ENCODE measurements at regions not wholly inside any gene's neighbourhood (a gene's known extent, or its start where the extent isn't known, plus 50 kb on each side); places are given as distances from the start of the nearest gene placed in this dataset.

GRCh38 chr6:103231181-103231580 lies 1628.5 kb downstream of the HACE1 start:
- no peak for DNase-seq (ENCODE audit: extremely low read depth, insufficient read length)
- no peaks in the 10 kb centered on the region for H3K27me3 ChIP-seq (replicated peaks; ENCODE audit: control insufficient read depth, insufficient read depth, low read length)
- TF ChIP-seq, protein P1, sequence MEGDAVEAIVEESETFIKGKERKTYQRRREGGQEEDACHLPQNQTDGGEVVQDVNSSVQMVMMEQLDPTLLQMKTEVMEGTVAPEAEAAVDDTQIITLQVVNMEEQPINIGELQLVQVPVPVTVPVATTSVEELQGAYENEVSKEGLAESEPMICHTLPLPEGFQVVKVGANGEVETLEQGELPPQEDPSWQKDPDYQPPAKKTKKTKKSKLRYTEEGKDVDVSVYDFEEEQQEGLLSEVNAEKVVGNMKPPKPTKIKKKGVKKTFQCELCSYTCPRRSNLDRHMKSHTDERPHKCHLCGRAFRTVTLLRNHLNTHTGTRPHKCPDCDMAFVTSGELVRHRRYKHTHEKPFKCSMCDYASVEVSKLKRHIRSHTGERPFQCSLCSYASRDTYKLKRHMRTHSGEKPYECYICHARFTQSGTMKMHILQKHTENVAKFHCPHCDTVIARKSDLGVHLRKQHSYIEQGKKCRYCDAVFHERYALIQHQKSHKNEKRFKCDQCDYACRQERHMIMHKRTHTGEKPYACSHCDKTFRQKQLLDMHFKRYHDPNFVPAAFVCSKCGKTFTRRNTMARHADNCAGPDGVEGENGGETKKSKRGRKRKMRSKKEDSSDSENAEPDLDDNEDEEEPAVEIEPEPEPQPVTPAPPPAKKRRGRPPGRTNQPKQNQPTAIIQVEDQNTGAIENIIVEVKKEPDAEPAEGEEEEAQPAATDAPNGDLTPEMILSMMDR (IDR thresholded peaks at IDR 0.05; ENCODE audit: insufficient read depth, low read length, poor library complexity, severe bottlenecking), result no peak
- no peaks in the 10 kb centered on the region for H3K36me3 ChIP-seq (ENCODE audit: control insufficient read depth, insufficient read depth, low read length)
- H3K4me3 ChIP-seq (replicated peaks; ENCODE audit: low read depth, low read length), result no peak overlapping the region

DNA sequence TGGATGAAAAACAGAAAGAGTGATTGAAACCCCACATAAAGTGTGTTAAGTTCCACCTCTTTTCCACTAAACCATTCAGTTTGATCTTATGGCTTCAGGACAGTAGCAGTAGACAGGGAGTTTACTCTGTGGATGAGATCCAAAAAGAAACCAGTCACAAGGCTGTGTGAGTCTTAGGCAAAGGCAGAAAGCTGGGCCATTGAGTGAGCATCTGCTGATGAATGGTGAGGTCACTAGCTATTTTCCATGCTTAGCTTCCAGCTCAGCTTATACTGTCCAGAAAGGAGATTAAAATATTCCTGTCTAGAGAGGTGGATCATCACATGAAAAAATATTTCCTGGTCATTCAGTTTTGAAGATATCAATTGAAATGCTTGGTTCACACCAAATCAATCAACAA lies 1643.9 kb downstream of the HACE1 start:
- Histone ChIP-seq H3K4me3 (replicated peaks; ENCODE audit: low read depth, low read length) (no peak overlapping the region), H3K27me3 (replicated peaks; ENCODE audit: control insufficient read depth, insufficient read depth, low read length) (no peaks in the 10 kb centered on the region), H3K36me3 (ENCODE audit: control insufficient read depth, insufficient read depth, low read length) (no peaks in the 10 kb centered on the region)
- DNase-seq (ENCODE audit: extremely low read depth, insufficient read length), result no peak
- TF ChIP-seq, protein P1 (IDR thresholded peaks at IDR 0.05; ENCODE audit: insufficient read depth, low read length, poor library complexity, severe bottlenecking), result no peak

DNA sequence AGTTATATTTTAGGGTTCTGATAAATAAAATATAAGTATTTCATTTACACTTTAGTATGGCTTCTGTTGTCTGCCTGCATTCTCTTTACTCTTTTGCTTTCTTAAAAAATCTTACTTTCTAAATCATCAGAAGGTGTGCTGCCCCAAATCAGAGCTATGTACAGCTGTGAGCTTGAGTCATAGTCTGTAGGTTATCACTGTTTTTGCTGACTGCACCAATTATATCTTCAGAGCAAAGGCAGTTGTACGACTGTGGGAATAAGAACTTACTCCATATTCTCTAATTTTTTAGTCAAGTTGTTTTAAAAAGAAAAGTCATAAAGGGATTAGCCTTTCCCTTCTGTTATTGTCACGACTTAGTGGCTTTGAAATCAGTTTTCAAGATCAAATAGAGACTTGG lies 1649.0 kb downstream of the HACE1 start:
- no peaks in the 10 kb centered on the region for H3K27me3 ChIP-seq (replicated peaks; ENCODE audit: control insufficient read depth, insufficient read depth, low read length)
- no peak overlapping the region for H3K4me3 ChIP-seq (replicated peaks; ENCODE audit: low read depth, low read length)
- TF ChIP-seq, protein P1 (IDR thresholded peaks at IDR 0.05; ENCODE audit: insufficient read depth, low read length, poor library complexity, severe bottlenecking), result no peak
- DNase-seq (ENCODE audit: extremely low read depth, insufficient read length), result no peak
- no peaks in the 10 kb centered on the region for H3K36me3 ChIP-seq (ENCODE audit: control insufficient read depth, insufficient read depth, low read length)

DNA sequence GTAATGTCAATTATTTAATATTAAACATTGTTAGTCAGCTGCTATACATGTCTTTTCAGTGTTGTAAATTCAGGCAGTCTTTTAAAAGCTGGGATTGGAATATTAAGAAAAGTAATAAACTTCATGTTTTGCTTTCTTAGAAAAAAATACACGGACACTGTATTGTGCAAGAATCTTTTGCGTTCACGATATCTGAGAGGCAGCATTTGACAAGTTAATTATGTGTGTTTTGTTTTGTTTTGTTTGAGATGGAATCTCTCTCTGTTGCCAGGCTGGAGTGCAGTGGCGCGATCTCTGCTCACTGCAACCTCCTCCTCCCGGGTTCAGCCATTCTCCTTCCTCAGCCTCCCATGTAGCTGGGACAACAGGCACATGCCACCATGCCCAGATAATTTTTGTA lies 1661.3 kb downstream of the HACE1 start:
- Histone ChIP-seq H3K36me3 (ENCODE audit: control insufficient read depth, insufficient read depth, low read length) (no peaks in the 10 kb centered on the region), H3K27me3 (replicated peaks; ENCODE audit: control insufficient read depth, insufficient read depth, low read length) (no peaks in the 10 kb centered on the region), H3K4me3 (replicated peaks; ENCODE audit: low read depth, low read length) (no peak overlapping the region)
- TF ChIP-seq, protein P1 (IDR thresholded peaks at IDR 0.05; ENCODE audit: insufficient read depth, low read length, poor library complexity, severe bottlenecking), result no peak
- DNase-seq (ENCODE audit: extremely low read depth, insufficient read length), result no peak

GRCh38 chr6:103193413-103193812 lies 1666.3 kb downstream of the HACE1 start:
- TF ChIP-seq, protein P1 (IDR thresholded peaks at IDR 0.05; ENCODE audit: insufficient read depth, low read length, poor library complexity, severe bottlenecking), result no peak
- Histone ChIP-seq H3K27me3 (replicated peaks; ENCODE audit: control insufficient read depth, insufficient read depth, low read length) (no peaks in the 10 kb centered on the region), H3K4me3 (replicated peaks; ENCODE audit: low read depth, low read length) (no peak overlapping the region), H3K36me3 (ENCODE audit: control insufficient read depth, insufficient read depth, low read length) (no peaks in the 10 kb centered on the region)
- no peak for DNase-seq (ENCODE audit: extremely low read depth, insufficient read length)

DNA sequence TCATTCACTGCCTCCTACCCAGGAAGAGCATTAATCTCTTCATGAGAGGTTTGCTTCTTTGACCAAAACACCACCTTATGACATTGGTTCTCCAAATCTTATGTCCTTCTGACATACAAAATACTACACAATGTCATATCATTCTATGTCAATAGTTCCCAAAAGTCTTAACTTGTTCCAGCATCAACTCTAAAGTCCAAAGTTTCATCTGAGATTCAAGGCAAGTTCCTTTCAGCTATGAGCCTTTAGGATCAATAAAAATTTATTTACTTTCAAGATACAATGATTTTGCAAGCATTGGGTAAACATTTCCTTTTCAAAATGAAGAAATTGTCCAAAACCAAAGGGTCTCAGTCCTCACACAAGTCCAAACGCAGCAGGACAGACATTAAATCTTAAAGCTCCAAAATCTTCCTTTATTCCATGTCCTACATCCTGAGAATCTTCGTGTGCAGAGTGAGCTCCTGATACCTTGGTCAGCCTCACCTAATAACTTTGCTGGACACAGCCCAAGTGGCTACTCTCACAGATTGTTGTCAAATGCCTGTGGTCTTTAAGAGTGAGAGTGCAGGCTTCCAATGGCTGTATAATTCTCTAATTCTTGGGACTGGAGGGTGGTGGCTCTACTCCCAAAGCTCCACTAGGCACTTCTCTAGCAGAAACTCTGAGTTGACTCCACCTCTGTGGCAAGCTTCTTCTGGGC lies 1668.2 kb downstream of the HACE1 start:
- TF ChIP-seq, protein P1 (IDR thresholded peaks at IDR 0.05; ENCODE audit: insufficient read depth, low read length, poor library complexity, severe bottlenecking), result no peak
- H3K4me3 ChIP-seq (replicated peaks; ENCODE audit: low read depth, low read length), result no peak overlapping the region
- H3K36me3 ChIP-seq (ENCODE audit: control insufficient read depth, insufficient read depth, low read length), result no peaks in the 10 kb centered on the region
- no peak for DNase-seq (ENCODE audit: extremely low read depth, insufficient read length)
- H3K27me3 ChIP-seq (replicated peaks; ENCODE audit: control insufficient read depth, insufficient read depth, low read length), result no peaks in the 10 kb centered on the region
